HG02943 (cell line): ENCODE measurements at regions not wholly inside any gene's neighbourhood (a gene's known extent, or its start where the extent isn't known, plus 50 kb on each side); places are given as distances from the start of the nearest gene placed in this dataset.
A peak's percentile ranks its signal among the peaks of the same experiment; 100 is the strongest.

Experiments
- ATAC-seq: cut with Tn5 transposase; IDR thresholded peaks from one replicate; pipeline ENCODE4 v1.9.1; 2021; ENCODE audit warnings: mild to moderate bottlenecking, low read depth, moderate library complexity; ENCODE audit not compliant: unreplicated experiment

DNA sequence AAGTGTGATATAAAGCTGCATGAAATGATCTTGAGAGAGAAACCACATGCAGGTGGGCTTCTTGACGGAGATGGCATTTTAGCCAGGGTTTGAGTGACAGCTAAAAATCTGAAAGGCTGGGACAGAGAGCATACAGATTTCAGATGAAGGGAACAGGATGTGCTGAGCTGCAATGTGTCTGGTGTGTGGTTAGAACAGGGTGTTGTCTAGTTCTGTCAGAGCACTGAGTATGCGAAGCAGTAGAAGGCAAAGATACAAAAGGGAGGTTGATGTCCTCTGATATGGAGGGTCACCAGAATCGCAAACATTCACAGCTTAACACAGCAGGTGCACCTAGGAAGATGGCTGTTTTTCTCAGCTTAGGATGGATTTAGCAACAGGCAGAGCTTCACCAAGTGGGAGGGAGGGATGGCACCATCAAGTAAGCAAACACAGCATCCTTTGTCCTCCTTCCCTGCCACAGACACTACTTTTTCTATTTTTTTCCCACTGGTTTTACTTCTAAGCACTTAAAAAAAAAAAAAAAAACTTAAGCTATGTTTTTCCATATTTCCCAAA is 182.5 kb downstream of the TMX3 start:
- ATAC-seq, result no peak

DNA sequence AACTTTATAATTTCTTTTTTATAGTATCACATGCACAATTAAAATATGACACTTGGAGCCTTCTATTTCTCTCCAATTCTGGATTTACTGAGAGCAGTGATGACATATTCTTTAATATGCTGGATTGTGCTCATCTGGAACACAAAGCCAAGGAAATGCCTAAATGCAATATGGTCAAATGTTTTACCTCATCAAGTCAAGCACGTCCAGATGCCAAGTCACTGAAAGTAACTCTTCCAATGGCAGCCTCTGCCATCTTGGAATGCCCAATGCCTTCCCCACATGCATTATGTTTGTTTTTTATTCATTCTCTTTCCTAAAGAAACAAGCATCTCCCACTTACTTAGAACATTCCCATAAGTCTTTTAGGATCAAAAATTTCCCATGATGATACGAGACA is 189.8 kb downstream of the TMX3 start:
- ATAC-seq, result no peak

DNA sequence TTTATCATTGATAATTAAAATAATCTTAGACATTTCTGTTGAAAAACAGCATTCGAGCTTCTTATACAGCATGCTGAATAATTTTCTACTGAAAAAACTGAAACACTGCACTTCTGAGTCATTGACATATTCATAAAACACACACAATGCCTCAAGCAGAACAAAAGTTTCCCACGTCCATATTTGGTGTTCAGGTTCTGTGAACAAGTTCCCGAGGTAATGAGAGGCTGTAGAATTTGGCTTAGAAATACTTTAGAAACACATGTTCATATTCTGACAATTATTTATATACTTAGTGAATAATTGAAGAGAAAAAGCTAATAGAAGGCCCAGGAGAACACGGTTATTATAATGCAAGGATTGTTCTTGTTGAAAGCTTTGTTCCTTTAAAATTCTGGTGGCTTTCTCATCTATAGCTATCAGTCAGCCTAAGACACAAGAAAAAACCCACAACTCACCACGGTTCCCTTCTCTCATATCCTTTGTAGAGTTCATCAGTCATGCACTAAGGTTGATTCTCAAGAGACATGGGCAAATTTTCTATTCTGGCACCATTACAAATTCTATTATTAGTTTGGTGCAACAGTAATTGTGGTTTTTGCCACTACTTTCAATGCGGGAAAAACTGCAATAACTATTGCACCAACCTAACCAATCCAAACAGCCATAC is 194.4 kb downstream of the TMX3 start:
- peak; percentile 71 for ATAC-seq

DNA sequence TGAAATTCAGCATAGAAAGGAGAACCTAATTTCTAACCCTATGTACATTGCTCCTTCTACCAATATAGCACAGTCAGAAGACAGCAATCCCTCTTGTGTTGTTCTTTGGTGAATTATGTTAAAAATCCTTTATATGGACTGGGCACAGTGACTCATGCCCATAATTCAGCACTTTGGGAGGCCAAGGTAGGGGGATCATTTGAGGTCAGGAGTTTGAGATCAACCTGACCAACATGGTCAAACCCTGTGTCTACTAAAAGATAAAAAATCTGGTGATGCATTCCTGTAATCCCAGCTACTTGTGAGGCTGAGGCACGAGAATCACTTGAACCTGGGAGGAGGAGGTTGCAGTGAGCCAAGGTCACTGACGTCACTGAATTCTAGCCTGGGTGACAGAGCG is 195.6 kb downstream of the TMX3 start:
- no peak for ATAC-seq

DNA sequence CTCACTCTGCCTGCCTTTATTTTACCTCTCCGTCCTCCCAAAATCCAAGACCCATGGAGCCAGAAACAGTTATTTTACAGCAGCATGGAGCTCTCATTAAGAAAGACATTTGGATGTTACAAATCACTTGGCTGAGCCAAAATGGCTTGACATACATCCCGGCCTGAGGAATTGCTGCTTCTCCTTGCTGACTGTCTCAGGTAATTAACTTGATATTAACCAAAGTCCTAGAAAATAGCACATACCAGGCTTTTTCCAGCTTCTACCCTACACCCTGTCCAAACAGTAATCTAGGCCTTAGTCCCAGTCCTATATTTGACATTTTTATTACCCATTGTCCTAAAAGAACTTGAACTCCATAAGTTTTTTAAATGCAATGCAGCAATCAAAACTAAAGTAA is 205.0 kb downstream of the TMX3 start:
- no peak for ATAC-seq

DNA sequence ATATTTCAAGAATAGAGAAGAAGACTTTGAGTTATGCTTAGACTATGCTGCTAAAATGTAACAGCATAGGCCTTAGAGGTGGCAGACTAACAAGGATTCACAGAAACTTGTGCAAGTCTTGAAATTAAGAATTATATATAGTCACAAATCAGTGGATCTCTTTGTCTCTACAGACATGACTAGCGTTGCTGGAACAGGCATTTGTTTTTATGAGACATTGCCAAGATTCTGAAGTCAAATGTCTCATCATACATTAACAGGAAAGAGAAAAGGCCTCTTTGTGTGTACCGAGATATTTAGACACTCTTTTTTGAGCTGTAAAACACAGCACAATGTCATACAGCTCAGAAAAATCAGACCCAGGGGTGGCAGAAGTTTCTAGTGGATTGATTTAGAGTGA is 207.1 kb downstream of the TMX3 start:
- no peak for ATAC-seq

DNA sequence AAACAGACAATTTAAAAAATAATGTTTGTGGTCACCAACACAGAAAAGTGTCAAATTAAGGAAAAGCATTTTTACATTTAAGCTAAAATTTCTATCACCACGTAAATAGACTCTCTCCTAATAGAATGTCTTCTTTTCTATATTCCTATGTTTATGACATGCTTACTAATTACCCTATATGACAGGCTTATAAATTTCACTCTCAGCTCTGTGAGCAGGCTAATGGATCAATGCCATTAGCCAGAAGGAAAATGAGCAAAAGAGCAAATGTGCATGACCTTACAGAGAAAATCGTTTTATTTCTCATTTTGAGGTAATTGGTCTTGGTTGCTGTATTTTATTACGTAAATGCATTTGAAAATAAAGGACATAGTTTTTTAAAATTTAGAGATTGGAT is 209.7 kb downstream of the TMX3 start:
- ATAC-seq, result no peak

DNA sequence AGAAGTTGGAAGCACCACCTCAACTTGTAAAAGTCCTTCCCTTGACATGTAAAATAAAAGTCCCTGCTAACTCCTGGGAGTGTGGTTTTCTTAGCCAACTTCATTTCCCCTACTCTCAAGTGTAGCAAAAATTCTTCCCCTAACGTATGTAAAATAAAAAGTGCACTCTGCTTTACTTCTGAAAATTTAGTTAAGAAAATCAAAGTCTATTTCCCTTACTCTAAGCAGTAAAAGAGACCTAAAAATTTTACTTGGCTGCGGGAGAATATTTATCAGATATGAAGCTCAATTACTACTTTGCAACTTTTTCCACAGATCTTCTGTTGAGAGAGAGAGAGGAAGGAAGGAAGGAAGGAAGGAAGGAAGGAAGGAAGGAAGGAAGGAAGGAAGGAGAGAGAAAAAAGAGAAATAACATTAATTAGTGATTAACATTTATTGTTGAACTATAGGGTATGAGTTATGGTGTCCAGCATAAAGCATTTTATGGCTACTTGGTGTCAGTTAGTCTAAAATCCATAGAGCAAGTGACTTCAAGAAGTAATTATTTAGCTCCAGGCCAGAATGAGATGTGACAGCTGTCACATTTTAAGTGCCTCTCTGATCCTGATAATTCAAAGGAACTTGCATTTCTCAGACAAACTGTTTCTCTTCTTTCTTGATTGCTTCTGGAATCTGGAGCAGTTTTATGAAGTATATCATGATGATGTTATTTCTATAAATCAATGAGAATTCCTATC is 210.3 kb downstream of the TMX3 start:
- no peak for ATAC-seq

DNA sequence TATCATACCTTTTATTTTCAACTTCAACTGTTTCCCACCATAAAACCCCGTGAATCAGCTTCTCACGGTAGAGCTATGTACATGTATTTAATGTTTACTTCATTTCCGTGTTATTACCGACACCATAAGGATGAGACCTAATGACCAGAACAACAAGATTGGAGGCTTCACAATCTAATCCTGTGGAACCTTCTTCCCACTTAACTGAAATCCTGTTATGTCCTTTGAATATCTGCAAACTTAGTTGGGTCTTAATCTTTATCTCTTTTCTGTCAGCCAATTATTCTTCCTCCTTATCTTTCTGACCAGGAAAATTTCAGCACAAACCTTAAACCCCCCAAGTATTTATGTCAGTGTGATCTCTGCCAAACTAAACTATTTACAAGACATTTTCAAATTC is 214.4 kb downstream of the TMX3 start:
- no peak for ATAC-seq

DNA sequence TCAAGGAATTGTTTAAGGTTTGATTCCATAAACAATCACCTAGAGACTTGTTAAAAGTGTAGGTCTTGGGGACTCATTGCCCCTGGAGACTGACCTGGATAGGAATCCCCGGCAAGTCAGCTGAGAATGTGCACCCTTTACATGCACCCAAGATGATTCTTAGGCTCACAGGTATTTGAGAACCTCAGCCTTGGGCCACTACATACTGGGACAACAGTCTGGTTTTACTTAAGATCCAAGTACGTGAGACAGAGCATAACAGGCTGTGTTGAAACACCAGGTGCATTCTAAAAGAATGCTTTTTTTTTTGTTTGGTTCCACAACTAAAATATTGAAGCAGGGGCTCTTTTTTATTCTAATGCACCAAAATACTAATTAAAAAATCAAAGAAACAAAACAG is 215.8 kb downstream of the TMX3 start:
- ATAC-seq, result no peak

DNA sequence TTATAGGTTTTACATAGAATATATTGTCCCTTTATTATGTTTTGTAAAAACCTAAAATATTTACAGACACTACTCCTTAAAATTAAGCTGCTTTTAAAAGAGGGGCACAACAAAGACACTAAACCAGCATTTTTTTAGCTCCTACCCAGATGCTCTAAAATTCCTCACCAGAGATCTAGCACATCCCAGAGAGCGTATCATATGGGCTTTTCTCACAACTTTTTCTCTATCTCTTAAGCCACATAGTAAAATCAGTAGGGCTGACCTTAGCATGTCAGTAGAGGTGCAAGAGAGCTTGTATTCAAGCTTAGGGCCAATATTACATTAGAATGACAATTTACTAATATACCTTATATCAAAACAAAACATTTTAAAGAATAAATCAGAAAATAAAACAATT is 216.3 kb downstream of the TMX3 start:
- no peak for ATAC-seq

DNA sequence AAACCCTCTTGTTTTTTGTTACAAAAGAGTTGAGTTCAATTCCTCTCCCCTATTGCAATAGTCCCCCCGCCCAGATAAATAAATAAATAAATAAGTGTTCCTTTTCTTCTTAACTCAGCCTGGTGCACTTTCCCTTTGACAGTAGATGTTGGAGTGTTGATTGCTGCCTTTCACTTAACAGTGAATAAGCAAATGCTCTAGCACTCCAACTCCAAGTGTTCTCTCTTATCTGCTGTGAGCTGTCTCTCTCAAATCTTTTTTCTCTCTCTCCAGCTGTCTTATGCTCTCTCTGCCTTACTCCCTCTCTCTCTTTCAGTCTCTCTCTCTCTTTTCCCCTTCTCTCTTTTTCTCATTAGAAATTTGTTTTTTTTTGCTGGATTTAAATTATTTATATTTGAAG is 216.7 kb downstream of the TMX3 start:
- ATAC-seq, result no peak

DNA sequence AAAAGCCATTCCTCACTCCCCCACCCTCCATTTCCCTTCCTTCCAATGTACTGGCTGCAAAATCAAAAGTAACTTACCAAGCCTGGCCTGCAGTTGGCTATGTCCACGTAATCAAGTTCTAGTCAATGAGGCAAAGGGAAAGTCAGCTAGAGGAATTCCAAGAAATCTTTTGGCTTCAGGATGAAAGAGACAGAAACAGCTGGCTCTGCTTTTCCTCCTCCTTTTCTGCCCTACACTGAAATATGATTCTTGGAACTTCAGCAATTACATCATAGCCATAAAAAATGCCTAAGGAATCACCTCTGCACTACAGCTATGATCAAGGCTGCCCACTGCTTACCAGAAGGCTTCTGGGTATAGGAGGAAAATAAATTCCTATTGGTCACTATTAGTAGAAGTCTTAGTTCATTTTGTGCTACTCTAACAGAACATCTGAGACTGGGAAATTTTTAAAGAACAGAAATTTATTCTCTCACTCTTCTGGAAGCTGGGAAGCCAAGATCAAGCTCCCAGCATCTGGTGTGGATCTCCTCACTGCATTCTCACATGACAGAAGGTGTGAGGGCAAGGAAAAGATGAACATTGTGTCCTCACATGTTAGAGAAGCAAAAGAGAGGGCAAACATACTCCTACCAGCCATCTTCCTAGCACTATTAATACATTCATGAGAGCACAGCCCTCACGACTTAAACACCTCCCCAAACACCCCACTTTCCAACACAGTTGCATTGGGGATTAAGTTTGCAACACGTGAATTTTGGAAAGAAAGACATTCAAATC is 219.9 kb downstream of the TMX3 start:
- no peak for ATAC-seq

DNA sequence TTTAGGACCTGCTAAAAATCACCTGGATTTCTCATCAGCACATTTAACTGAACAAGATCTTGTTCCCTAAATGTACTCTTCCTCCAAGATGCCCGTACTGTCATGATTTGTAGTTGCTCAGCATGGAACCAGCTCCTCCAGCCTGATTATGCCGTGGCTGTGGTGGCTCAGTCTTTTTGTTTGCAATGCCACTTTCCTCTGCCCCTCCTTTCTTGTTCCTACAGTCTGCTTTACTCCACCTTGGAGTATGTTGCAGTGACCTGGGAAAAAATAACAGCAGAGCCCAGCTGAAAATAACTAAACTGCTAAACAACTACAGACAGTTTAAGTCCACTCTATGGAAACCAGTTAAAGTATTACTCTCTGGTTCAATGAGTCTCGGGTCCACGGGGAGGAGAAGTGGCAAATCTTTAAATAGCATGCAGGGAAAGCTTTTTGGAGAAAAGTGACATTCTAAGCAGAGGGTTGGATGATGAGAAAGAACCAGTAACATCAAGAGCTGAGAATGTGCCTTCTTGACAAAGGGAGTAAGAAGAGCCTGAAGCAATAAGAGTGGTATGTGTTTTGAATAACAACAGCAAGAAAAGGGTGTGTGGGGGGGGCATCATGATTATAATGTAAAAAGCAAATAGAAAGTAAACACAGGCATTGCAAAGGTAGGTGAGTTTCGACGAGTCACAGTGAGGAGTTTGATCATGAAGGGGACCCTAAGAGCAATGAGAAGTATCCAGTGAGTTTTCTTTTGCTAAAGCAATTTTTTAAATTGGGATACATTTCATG is 225.7 kb downstream of the TMX3 start:
- no peak for ATAC-seq

DNA sequence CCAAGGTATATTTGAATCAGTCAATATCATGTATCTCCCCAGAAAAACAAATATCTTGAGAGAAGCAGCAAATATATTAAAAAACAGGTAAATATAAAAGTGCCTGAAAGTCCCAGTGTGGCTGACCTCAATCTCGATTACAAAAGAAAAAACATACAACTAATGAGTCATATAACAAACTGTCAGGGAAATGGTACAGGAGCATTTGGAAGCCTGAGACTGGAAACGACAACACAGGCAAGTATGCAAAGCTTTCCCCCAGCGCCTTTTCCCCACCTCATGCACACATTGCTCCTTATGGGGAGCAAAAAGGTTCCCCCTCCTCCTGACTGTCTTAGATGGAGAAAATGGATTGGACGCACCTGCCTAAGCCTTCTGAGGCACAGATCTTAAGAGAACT is 230.7 kb downstream of the TMX3 start:
- ATAC-seq, result no peak

DNA sequence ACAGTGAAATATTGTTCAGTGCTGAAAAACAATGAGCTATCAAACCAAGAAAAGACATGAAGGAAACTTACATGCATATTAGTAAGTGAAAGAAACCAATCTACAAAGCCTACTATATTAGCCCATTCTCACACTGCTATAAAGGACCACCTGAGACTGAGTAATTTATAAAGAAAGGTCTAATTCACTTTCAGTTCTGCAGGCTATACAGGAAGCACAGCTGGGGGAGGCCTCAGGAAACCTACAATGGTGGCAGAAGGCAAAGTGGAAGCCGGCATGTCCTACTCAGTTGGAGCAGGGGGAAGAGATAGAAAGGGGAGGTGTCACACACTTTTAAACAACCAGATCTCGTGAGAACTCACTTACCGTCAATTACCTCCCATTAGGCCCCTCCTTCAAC is 232.1 kb downstream of the TMX3 start:
- ATAC-seq, result no peak

DNA sequence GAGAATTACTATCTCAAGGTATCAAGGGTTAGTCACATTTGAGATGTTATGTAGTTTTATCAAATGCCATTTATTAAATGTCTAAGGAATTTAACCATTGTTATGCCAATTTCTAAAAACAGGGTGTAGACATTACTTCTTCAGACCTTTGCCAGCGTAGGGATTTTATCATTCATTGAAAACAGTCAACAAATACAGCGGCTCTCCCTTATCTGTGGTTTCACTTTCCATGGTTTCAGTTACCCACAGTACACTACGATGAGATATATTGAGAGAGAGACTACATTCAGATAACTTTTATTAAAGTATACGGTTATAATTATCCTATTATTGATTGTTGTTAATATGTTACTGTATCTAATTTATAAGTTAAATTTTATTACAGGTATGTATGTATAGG is 234.7 kb downstream of the TMX3 start:
- ATAC-seq, result no peak

DNA sequence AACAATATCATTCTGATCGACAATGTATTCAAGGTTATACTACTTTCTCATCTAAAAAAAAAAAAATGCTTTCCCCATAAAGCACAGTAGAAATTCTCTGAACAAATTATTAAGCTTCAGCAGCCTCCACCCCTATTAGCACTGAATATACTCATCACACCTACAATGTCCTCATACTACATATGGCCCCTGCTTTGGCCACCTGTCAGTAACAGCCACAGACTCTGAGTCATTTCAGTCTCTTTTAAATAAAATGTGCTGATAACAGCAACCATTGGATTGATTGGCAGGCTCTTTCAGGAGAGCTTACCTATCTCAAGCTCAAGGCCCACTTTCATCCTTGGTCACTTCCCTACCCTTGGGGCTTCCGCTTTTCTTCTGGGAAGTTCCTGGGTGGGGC is 236.7 kb downstream of the TMX3 start:
- no peak for ATAC-seq

DNA sequence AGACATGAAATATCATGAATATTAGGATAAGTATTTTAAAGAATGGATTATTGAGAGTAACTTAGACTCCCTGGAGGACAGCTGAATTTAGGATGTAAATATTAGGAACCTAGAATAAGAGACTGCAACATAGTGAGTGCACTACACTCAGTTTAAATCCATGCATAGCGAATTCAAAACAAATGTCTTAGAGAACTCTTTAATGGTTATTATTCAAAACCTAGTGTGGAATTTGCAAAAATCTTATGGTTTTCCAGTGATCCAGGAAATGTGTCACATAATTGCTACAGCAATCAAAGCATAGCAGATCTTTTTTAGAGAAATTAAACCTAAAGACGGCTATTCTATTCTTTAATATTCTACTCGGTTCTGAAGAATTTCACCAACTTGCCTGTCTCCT is 239.0 kb downstream of the TMX3 start:
- no peak for ATAC-seq

DNA sequence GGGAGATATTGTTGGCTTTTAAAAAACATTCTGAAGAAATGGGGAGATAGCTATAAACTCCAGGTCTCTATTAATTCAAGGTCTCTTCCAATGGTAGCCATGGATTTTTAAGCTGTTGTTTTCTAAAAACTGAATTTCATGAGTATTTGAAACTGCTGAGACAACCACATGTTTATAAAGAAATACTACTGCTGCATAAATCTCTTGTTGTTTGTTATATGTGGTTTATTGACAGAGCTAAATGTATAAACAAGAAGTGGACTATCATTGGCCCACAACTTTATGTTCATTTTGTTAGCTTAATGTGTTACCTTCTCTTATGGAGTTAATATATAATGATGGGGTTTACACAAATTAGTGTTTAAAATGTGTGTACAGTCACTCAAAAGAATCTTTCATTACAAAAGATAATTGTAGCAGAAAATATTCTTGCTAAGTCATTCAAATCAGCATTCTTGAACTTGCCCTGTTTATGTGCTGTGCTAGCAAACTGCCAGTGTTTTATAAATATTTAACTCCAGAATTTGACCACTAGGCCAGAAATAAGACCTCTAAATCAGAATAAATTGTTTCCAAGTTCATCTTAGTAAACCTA is 242.1 kb downstream of the TMX3 start:
- ATAC-seq, result no peak
